Central memory CD8-positive, alpha-beta T cell (primary cell): ENCODE measurements at regions not wholly inside any gene's neighbourhood (a gene's known extent, or its start where the extent isn't known, plus 50 kb on each side); places are given as distances from the start of the nearest gene placed in this dataset.

Source experiments
- ATAC-seq: fragments of 150-1000 bp; cut with Tn5 transposase; replicated peaks from 2 replicates; pipeline ENCODE4 v1.10.0; 2022; ENCODE audit warnings: mild to moderate bottlenecking, moderate FRiP score, moderate number of reproducible peaks; ENCODE audit not compliant: poor library complexity, severe bottlenecking; ENCODE audit errors: extremely low read depth
- DNase-seq, 2 donors: peaks; one replicate each; pipeline ENCODE4 v3.0.0; 2021; ENCODE audit warnings: low spot score in 2 of 2
- H3K27ac Mint-ChIP-seq: one replicate; pipeline ENCODE4 v1.8.0; 2022; ENCODE audit warnings: low read depth, mild to moderate bottlenecking, moderate library complexity, mixed read lengths
- H3K27me3 Mint-ChIP-seq: one replicate; pipeline ENCODE4 v1.8.0; 2022; ENCODE audit warnings: mixed read lengths
- H3K36me3 Mint-ChIP-seq: one replicate; pipeline ENCODE4 v1.8.0; 2022; ENCODE audit warnings: mild to moderate bottlenecking, moderate library complexity, mixed read lengths; ENCODE audit not compliant: insufficient read depth
- H3K4me1 Mint-ChIP-seq: one replicate; pipeline ENCODE4 v1.8.0; 2022; ENCODE audit warnings: mixed read lengths
- H3K4me3 Mint-ChIP-seq: one replicate; pipeline ENCODE4 v1.8.0; 2022; ENCODE audit warnings: mild to moderate bottlenecking, moderate library complexity, mixed read lengths
- H3K9me3 Mint-ChIP-seq: one replicate; pipeline ENCODE4 v1.8.0; 2022; ENCODE audit warnings: mixed read lengths

GRCh38 chr10:123606006-123606405 is 60.1 kb upstream of the GPR26 start:
- DNase-seq, result no peak
- Mint-ChIP-seq H3K4me1 (no peaks in the 10 kb centered on the region), H3K36me3 (peaks cover 2% of the 10 kb centered on the region), H3K9me3 (peaks cover 17% of the 10 kb centered on the region), H3K4me3 (no peak overlapping the region), H3K27me3 (peaks cover 50% of the 10 kb centered on the region), H3K27ac (no peak overlapping the region)
- no peak for ATAC-seq

DNA sequence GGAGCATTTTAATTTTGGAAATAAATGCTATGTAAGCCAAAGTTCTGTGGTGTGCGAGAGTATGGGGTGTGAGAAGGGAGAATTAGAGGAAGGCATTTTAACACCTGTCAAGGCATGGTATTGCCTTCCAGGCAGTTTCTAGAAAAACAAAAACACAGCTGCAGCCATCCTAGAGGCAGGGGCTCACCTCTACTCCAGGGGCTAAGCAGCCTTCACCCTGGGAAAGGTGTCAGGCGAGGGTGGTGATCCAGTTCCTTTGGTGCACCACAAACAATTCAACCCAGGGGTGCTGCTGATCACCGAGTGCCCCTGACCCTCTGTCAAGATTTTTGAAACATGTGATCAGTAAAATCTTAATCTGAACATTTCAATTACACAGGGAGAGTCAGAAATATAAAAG is 59.2 kb upstream of the GPR26 start:
- no peak overlapping the region for H3K4me3 Mint-ChIP-seq
- no peak overlapping the region for H3K27ac Mint-ChIP-seq
- H3K4me1 Mint-ChIP-seq, result no peaks in the 10 kb centered on the region

GRCh38 chr10:123607386-123607785 is 58.8 kb upstream of the GPR26 start:
- peaks cover 47% of the 10 kb centered on the region for H3K27me3 Mint-ChIP-seq
- H3K36me3 Mint-ChIP-seq, result peaks cover 2% of the 10 kb centered on the region
- no peak overlapping the region for H3K27ac Mint-ChIP-seq
- DNase-seq, result no peak
- no peaks in the 10 kb centered on the region for H3K4me1 Mint-ChIP-seq
- ATAC-seq, result no peak
- H3K9me3 Mint-ChIP-seq, result peaks cover 8% of the 10 kb centered on the region
- H3K4me3 Mint-ChIP-seq, result no peak overlapping the region

More for the DNA sequence above, 59.2 kb upstream of the GPR26 start:
- peaks cover 45% of the 10 kb centered on the region for H3K27me3 Mint-ChIP-seq
- no peak for ATAC-seq
- H3K36me3 Mint-ChIP-seq, result peaks cover 2% of the 10 kb centered on the region
- no peak for DNase-seq
- H3K9me3 Mint-ChIP-seq, result peaks cover 8% of the 10 kb centered on the region

DNA sequence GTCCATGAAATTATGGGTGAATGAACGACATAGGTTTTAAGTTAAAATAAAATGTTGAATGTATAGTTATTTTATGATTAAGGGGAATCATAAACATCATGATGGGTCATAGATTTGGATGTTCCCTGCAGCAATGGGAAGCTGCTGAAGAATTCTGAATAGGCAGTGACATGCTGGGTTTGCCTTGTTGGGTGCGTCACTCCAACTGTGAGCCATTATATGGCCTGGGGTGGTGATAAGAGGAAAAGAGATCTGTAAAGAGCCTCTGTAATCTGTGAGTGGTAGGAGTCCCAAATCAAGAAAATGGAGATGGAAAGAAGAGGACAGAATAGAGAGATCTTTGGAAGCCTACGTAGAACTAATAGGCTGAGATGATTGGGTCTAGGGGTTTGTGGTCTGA is 58.1 kb upstream of the GPR26 start:
- no peak for DNase-seq
- H3K36me3 Mint-ChIP-seq, result peaks cover 2% of the 10 kb centered on the region
- H3K27me3 Mint-ChIP-seq, result peaks cover 53% of the 10 kb centered on the region
- no peak overlapping the region for H3K27ac Mint-ChIP-seq
- ATAC-seq, result no peak
- H3K9me3 Mint-ChIP-seq, result peaks cover 8% of the 10 kb centered on the region
- H3K4me3 Mint-ChIP-seq, result no peak overlapping the region
- H3K4me1 Mint-ChIP-seq, result no peaks in the 10 kb centered on the region

DNA sequence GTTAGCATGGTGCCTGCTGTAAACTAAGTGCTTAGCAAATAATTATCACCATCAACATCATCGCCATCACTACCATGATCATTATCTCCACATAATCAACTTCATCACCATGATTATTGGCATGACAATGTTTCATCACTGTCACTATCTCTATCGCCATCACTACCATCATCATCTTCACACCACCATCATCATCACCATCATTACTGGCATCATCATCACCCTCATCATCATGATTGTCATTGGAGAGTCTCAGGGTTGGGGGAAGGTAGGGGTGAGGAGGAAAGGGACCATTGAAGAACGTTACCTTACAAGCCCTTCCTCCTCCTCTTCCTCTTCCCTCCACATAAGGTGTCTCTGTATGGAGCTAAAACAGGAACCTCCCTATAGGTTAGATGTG is 54.9 kb upstream of the GPR26 start:
- DNase-seq, result no peak
- H3K4me3 Mint-ChIP-seq, result no peak overlapping the region
- peaks cover 8% of the 10 kb centered on the region for H3K9me3 Mint-ChIP-seq
- H3K36me3 Mint-ChIP-seq, result peaks cover 4% of the 10 kb centered on the region
- H3K27me3 Mint-ChIP-seq, result peaks cover 29% of the 10 kb centered on the region
- H3K27ac Mint-ChIP-seq, result no peak overlapping the region
- H3K4me1 Mint-ChIP-seq, result no peaks in the 10 kb centered on the region
- ATAC-seq, result no peak

DNA sequence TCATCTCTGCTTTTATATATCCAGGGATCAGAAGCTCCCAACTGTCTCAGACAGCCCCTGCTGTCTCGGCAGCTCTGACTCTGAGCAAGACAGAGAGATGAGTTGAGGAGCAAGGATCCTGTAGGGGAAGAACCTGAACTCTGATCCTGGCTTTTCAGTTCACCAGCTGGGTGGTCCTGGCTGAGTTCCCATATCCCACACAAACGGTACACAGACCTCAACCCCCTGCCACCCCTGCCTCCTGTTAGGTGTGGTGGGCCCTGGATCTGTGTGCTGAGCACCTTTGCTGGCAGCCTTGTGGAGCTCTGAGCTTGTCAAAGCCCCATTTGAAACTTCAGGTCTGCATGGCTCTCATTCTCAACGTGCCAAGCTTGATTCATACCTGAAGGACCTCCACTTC is 54.3 kb upstream of the GPR26 start:
- DNase-seq, result no peak

GRCh38 chr10:123613346-123613850 is 52.8 kb upstream of the GPR26 start:
- H3K36me3 Mint-ChIP-seq, result peaks cover 4% of the 10 kb centered on the region
- ATAC-seq, result no peak
- H3K4me1 Mint-ChIP-seq, result no peaks in the 10 kb centered on the region
- H3K4me3 Mint-ChIP-seq, result no peak overlapping the region
- peaks cover 19% of the 10 kb centered on the region for H3K27me3 Mint-ChIP-seq
- no peak for DNase-seq
- no peak overlapping the region for H3K27ac Mint-ChIP-seq
- peaks cover 8% of the 10 kb centered on the region for H3K9me3 Mint-ChIP-seq

More for the DNA sequence above, 54.3 kb upstream of the GPR26 start:
- H3K9me3 Mint-ChIP-seq, result peaks cover 8% of the 10 kb centered on the region
- ATAC-seq, result no peak
- peaks cover 4% of the 10 kb centered on the region for H3K36me3 Mint-ChIP-seq
- H3K4me1 Mint-ChIP-seq, result no peaks in the 10 kb centered on the region
- no peak overlapping the region for H3K27ac Mint-ChIP-seq
- peaks cover 22% of the 10 kb centered on the region for H3K27me3 Mint-ChIP-seq
- H3K4me3 Mint-ChIP-seq, result no peak overlapping the region

- ATAC-seq (no peak), DNase-seq (peak in 1 of 2 donors; percentile 22)
- Mint-ChIP-seq H3K36me3 (peaks cover 3% of the 10 kb centered on the region), H3K4me3 (no peak overlapping the region), H3K4me1 (no peaks in the 10 kb centered on the region), H3K9me3 (peaks cover 7% of the 10 kb centered on the region), H3K27me3 (peaks cover 28% of the 10 kb centered on the region), H3K27ac (no peak overlapping the region)
Observed at GRCh38 chr10:123614888-123615287, 51.3 kb upstream of the GPR26 start.
